Right lobe of liver (tissue), 4 donors: ENCODE measurements at regions not wholly inside any gene's neighbourhood (a gene's known extent, or its start where the extent isn't known, plus 50 kb on each side); places are given as distances from the start of the nearest gene placed in this dataset.

Source experiments
- CTCF ChIP-seq, 4 donors: fragments of 200-600 bp in 3 of 4; fragments of 450-650 bp in 1 of 4; IDR thresholded peaks; one replicate each; pipeline versions ENCODE4 v1.5.1 to v1.8.0; 2016 to 2022; ENCODE audit warnings: antibody characterized with exemption in 4 of 4, mild to moderate bottlenecking in 2 of 4
- POLR2A ChIP-seq: fragments of 450-650 bp; IDR thresholded peaks from one replicate; pipeline ENCODE4 v1.6.1; 2017; ENCODE audit warnings: antibody characterized with exemption, mild to moderate bottlenecking
- donor health status: DM: no; HTN: no; CAD: no.
- donor health status: DM: no; HTN: no; CAD: no.
- donor health status: DM: no; HTN: yes; CAD: no.

DNA sequence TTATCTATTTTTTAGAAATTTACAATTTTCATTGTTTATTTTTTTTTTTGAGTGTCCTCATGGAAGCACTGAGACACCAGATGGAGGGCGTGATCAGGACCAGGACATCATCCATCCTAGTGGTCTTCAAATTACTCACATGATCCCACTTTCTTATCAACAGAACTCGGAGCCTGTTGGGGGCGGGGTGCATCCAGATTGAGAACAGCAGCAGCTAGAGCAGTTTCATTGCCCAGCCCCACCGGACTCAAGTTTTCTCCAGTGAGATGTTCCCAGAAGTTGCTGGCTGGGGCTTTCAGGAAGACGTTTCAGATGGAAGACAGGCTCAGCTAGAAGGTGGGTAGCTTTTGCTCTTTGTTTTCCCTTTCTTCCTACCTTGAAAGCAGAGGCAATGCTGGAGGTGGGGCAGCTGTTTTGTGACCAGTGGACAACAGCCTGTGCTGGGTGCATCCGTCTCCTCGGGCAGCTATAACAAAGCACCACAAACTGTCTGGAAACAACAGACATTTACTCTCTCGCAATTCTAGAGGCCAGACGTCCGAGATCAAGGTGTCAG lies 562.1 kb downstream of the TBC1D22A start:
- TF ChIP-seq POLR2A (no peak), CTCF (IDR thresholded peaks at IDR 0.05) (no peak)
